B cell (primary cell): ENCODE measurements at regions not wholly inside any gene's neighbourhood (a gene's known extent, or its start where the extent isn't known, plus 50 kb on each side); places are given as distances from the start of the nearest gene placed in this dataset.

Experiments used
- ATAC-seq: fragments of 200-7000 bp; cut with Tn5 transposase; one replicate; pipeline ENCODE4 v1.10.0; 2021; ENCODE audit warnings: low read depth, mild to moderate bottlenecking, moderate number of reproducible peaks, moderate library complexity
- CTCF ChIA-PET: fragments of 350-600 bp; sonication (Branson Sonifier 250); formaldehyde crosslinking; loops from one replicate; lab custom pipeline; 2021; ENCODE audit warnings: antibody characterized with exemption, inconsistent platforms; lab: Charles Lee
- POLR2A ChIA-PET: fragments of 350-600 bp; sonication (Branson Sonifier 250); formaldehyde crosslinking; loops from one replicate; lab custom pipeline; 2021; ENCODE audit warnings: antibody characterized with exemption; lab: Charles Lee
- DNase-seq: peaks from one replicate; pipeline ENCODE4 v3.0.0; 2013
- H2AFZ ChIP-seq: 2 replicates; pipeline ENCODE4 v1.6.1; 2012; ENCODE audit warnings: mild to moderate bottlenecking, low read depth, low read length; ENCODE audit not compliant: insufficient read depth, poor library complexity, severe bottlenecking
- H3K27ac ChIP-seq, 2 donors: 1 replicate in 1 of 2; 2 replicates in 1 of 2; pipeline ENCODE4 v1.5.1; 2012 to 2013; ENCODE audit warnings: low read length in 2 of 2, mild to moderate bottlenecking in 2 of 2, moderate library complexity in 1 of 2
- H3K27me3 ChIP-seq, 4 experiments: fragments of 200-600 bp in 1 of 4; sonication (generic) in 1 of 4; replicated peaks in 1 of 4; 1 replicate in 2 of 4; 2 replicates in 2 of 4; pipeline versions ENCODE4 v1.6.1 to v1.7.0; 2013 to 2016; ENCODE audit warnings: low read length in 3 of 4, mild to moderate bottlenecking in 2 of 4, mixed read lengths in 1 of 4, moderate library complexity in 1 of 4; ENCODE audit not compliant: insufficient read depth in 4 of 4, control insufficient read depth in 3 of 4; ENCODE audit errors: control extremely low read depth in 1 of 4
- H3K36me3 ChIP-seq, 2 experiments: replicated peaks in 1 of 2; 1 replicate in 1 of 2; 2 replicates in 1 of 2; pipeline versions ENCODE4 v1.6.1 to v1.7.1; 2013; ENCODE audit warnings: low read length in 1 of 2; ENCODE audit not compliant: insufficient read depth in 2 of 2, control insufficient read depth in 1 of 2; ENCODE audit errors: control extremely low read depth in 1 of 2, extremely low read depth in 1 of 2
- H3K4me1 ChIP-seq, 2 donors: fragments of 200-600 bp in 1 of 2; sonication (generic) in 1 of 2; 1 replicate in 1 of 2; 2 replicates in 1 of 2; pipeline versions ENCODE4 v1.5.1 to v1.6.1; 2013 to 2017; ENCODE audit warnings: low read length in 2 of 2; ENCODE audit not compliant: control insufficient read depth in 2 of 2, insufficient read depth in 2 of 2
- H3K4me2 ChIP-seq: replicated peaks from 2 replicates; pipeline ENCODE3; 2012; ENCODE audit warnings: mild to moderate bottlenecking, low read depth, low read length; ENCODE audit not compliant: poor library complexity, severe bottlenecking
- H3K4me3 ChIP-seq, 5 experiments: fragments of 200-600 bp in 1 of 5; sonication (generic) in 1 of 5; 1 replicate in 3 of 5; 2 replicates in 2 of 5; pipeline versions ENCODE4 v1.5.1 to v1.7.0; 2011 to 2016; ENCODE audit warnings: low read length in 4 of 5, mild to moderate bottlenecking in 4 of 5, low read depth in 2 of 5, control low read depth in 1 of 5, moderate library complexity in 1 of 5; ENCODE audit not compliant: insufficient read depth in 1 of 5; ENCODE audit errors: control extremely low read depth in 1 of 5, extremely low read depth in 1 of 5
- H3K79me2 ChIP-seq: fragments of 200-600 bp; sonication (generic); one replicate; pipeline ENCODE4 v1.6.0; 2016; ENCODE audit warnings: low read length; ENCODE audit not compliant: control insufficient read depth, insufficient read depth
- H3K9ac ChIP-seq: fragments of 200-600 bp; sonication (generic); 2 replicates; pipeline ENCODE4 v1.6.1; 2017; ENCODE audit warnings: mild to moderate bottlenecking, low read length, moderate library complexity
- H3K9me3 ChIP-seq, 3 donors: one replicate each; pipeline versions ENCODE4 v1.6.1 to v1.7.1; 2013; ENCODE audit warnings: low read length in 2 of 3; ENCODE audit not compliant: control insufficient read depth in 2 of 3, insufficient read depth in 1 of 3; ENCODE audit errors: control extremely low read depth in 1 of 3
- H4K20me1 ChIP-seq: 2 replicates; pipeline ENCODE4 v1.6.0; 2012; ENCODE audit warnings: mild to moderate bottlenecking, low read length; ENCODE audit not compliant: insufficient read depth, control insufficient read depth, poor library complexity, severe bottlenecking
- H3K27ac Mint-ChIP-seq: one replicate; pipeline ENCODE4 v1.8.0; 2021; ENCODE audit warnings: mixed read lengths
- H3K27me3 Mint-ChIP-seq: one replicate; pipeline ENCODE4 v1.8.0; 2021; ENCODE audit warnings: mixed read lengths
- H3K4me1 Mint-ChIP-seq: one replicate; pipeline ENCODE4 v1.8.0; 2021; ENCODE audit warnings: mixed read lengths
- H3K4me3 Mint-ChIP-seq: one replicate; pipeline ENCODE4 v1.8.0; 2021; ENCODE audit warnings: mixed read lengths
- H3K9me3 Mint-ChIP-seq: one replicate; pipeline ENCODE4 v1.8.0; 2022; ENCODE audit warnings: mixed read lengths; ENCODE audit not compliant: insufficient read depth
- CTCF ChIP-seq: fragments of 200-600 bp; IDR thresholded peaks from one replicate; pipeline ENCODE4 v1.8.0; 2022; ENCODE audit warnings: antibody characterized with exemption, mild to moderate bottlenecking
- EZH2 ChIP-seq: IDR thresholded peaks from 2 replicates; pipeline ENCODE4 v1.6.1; 2012; ENCODE audit warnings: borderline replicate concordance, low read depth, mild to moderate bottlenecking, moderate library complexity, low read length; ENCODE audit not compliant: insufficient read depth, poor library complexity, severe bottlenecking
- WGBS: methylation state at CpG from one replicate; pipeline ENCODE4 v1.1.5; 2013; ENCODE audit warnings: missing lambda C conversion rate; ENCODE audit not compliant: insufficient coverage; 5-methylcytosine and 5-hydroxymethylcytosine counted together
- intact Hi-C: fragments of 100-400 bp; cut with micrococcal nuclease; formaldehyde crosslinking; loops from one replicate; pipeline ENCODE4 v1.10.0; 2022

- H3K4me2 ChIP-seq, result no peak overlapping the region
- no CpG with 5 or more reads among the region's 2 CpGs for WGBS
- ATAC-seq (no peak), DNase-seq (no peak)
- H2AFZ ChIP-seq, result no peak overlapping the region
- POLR2A ChIA-PET, result no interaction called here
- H3K9me3 ChIP-seq, result no peaks in the 10 kb centered on the region
- H3K79me2 ChIP-seq, result no peaks in the 10 kb centered on the region
- no peaks in the 10 kb centered on the region for H3K9me3 Mint-ChIP-seq
- intact Hi-C loops, result no loop called here
- no peak overlapping the region for H3K4me3 ChIP-seq
- TF ChIP-seq EZH2, result no peak
- TF ChIP-seq CTCF, result no peak
- peaks cover 0 to under 1% of the 10 kb centered on the region in 2 donors for H3K4me1 ChIP-seq
- no peak overlapping the region for H3K27ac Mint-ChIP-seq
- H3K4me1 Mint-ChIP-seq, result peaks cover 3% of the 10 kb centered on the region
- H3K27me3 ChIP-seq, result no peaks in the 10 kb centered on the region
- H3K9ac ChIP-seq, result no peak overlapping the region
- H3K4me3 Mint-ChIP-seq, result no peak overlapping the region
- CTCF ChIA-PET, result no interaction called here
- H3K27me3 Mint-ChIP-seq, result peaks cover 18% of the 10 kb centered on the region
- no peaks in the 10 kb centered on the region for H3K36me3 ChIP-seq
- no peak overlapping the region for H3K27ac ChIP-seq
- H4K20me1 ChIP-seq, result no peaks in the 10 kb centered on the region
Observed at GRCh38 chr7:27419581-27420177, 177.1 kb downstream of the EVX1 start.

GRCh38 chr7:27420702-27421101 lies 178.1 kb downstream of the EVX1 start:
- Mint-ChIP-seq H3K27ac (no peak overlapping the region), H3K4me1 (peaks cover 5% of the 10 kb centered on the region), H3K27me3 (peaks cover 27% of the 10 kb centered on the region), H3K4me3 (no peak overlapping the region), H3K9me3 (no peaks in the 10 kb centered on the region)
- H3K4me1 ChIP-seq, result peaks cover 0 to 3% of the 10 kb centered on the region in 2 donors
- intact Hi-C loops, result no loop called here
- H3K4me3 ChIP-seq, result no peak overlapping the region
- H4K20me1 ChIP-seq, result no peaks in the 10 kb centered on the region
- H3K79me2 ChIP-seq, result no peaks in the 10 kb centered on the region
- CTCF ChIA-PET, result no interaction called here
- H3K9me3 ChIP-seq, result no peaks in the 10 kb centered on the region
- no peaks in the 10 kb centered on the region for H3K36me3 ChIP-seq
- ATAC-seq (no peak), DNase-seq (no peak)
- no peak for TF ChIP-seq CTCF
- no peak for TF ChIP-seq EZH2
- POLR2A ChIA-PET, result no interaction called here
- no peak overlapping the region for H3K9ac ChIP-seq
- no peak overlapping the region for H3K4me2 ChIP-seq
- 60% methylated on average over 1 of the region's 2 CpGs for WGBS
- H3K27ac ChIP-seq, result no peak overlapping the region
- H3K27me3 ChIP-seq, result no peaks in the 10 kb centered on the region
- H2AFZ ChIP-seq, result no peak overlapping the region
